Vagina (tissue), 2 donors: ENCODE measurements at regions not wholly inside any gene's neighbourhood (a gene's known extent, or its start where the extent isn't known, plus 50 kb on each side); places are given as distances from the start of the nearest gene placed in this dataset.

Source experiments
- DNase-seq, 2 donors: peaks; one replicate each; pipeline ENCODE4 v3.0.0-alpha.2; 2017; ENCODE audit errors: extremely low spot score in 2 of 2
- H3K27ac ChIP-seq: fragments of 200-600 bp; sonication (generic); one replicate; pipeline ENCODE4 v1.5.1; 2019
- H3K27me3 ChIP-seq: fragments of 200-600 bp; sonication (generic); one replicate; pipeline ENCODE4 v1.5.1; 2019
- H3K36me3 ChIP-seq, 2 donors: fragments of 200-600 bp; sonication (generic); one replicate each; pipeline ENCODE4 v1.5.1; 2017 to 2019
- H3K4me1 ChIP-seq: fragments of 200-600 bp; sonication (generic); one replicate; pipeline ENCODE4 v1.5.1; 2019
- H3K4me3 ChIP-seq, 2 donors: fragments of 200-600 bp; sonication (generic); 1 replicate in 1 of 2; 2 replicates in 1 of 2; pipeline ENCODE4 v1.5.1; 2016 to 2019
- H3K9me3 ChIP-seq: fragments of 200-600 bp; sonication (generic); one replicate; pipeline ENCODE4 v1.5.1; 2019
- CTCF ChIP-seq, 3 experiments: fragments of 450-650 bp in 2 of 3; fragments of 200-600 bp in 1 of 3; sonication (generic) in 1 of 3; IDR thresholded peaks; one replicate each; pipeline ENCODE4 v1.5.1; 2017 to 2019; ENCODE audit warnings: antibody characterized with exemption in 3 of 3, mild to moderate bottlenecking in 2 of 3, moderate library complexity in 2 of 3
- POLR2A ChIP-seq, 2 donors: fragments of 450-650 bp; IDR thresholded peaks; one replicate each; pipeline ENCODE4 v1.6.1; 2017; ENCODE audit warnings: antibody characterized with exemption in 2 of 2, mild to moderate bottlenecking in 2 of 2, moderate library complexity in 2 of 2
- POLR2AphosphoS5 ChIP-seq, 2 donors: sonication (generic); formaldehyde crosslinking; IDR thresholded peaks; one replicate each; pipeline ENCODE4 v1.9.0; 2017; ENCODE audit warnings: antibody characterized with exemption in 2 of 2, mild to moderate bottlenecking in 2 of 2, low read depth in 1 of 2; ENCODE audit not compliant: insufficient read depth in 1 of 2
- intact Hi-C: fragments of 100-400 bp; cut with DNase I; formaldehyde crosslinking; loops from one replicate; pipeline ENCODE4 v1.15.1; 2023

GRCh38 chr9:95370064-95370463 is 52.6 kb upstream of the FANCC start:
- peak in 1 of 2 donors; percentile 25 for DNase-seq
- TF ChIP-seq CTCF (IDR thresholded peaks at IDR 0.05) = no peak
- no peak for TF ChIP-seq POLR2A (IDR thresholded peaks at IDR 0.05)
- TF ChIP-seq POLR2AphosphoS5 (IDR thresholded peaks at IDR 0.05; ENCODE audit: insufficient read depth in 1 of 2, low read depth in 1 of 2) = no peak
- intact Hi-C loops = no loop called here
- Histone ChIP-seq H3K36me3 (no peaks in the 10 kb centered on the region), H3K9me3 (no peaks in the 10 kb centered on the region), H3K27me3 (no peaks in the 10 kb centered on the region), H3K27ac (no peak overlapping the region), H3K4me1 (no peaks in the 10 kb centered on the region), H3K4me3 (no peak overlapping the region)

- TF ChIP-seq POLR2AphosphoS5 (IDR thresholded peaks at IDR 0.05; ENCODE audit: insufficient read depth in 1 of 2, low read depth in 1 of 2) = no peak
- TF ChIP-seq POLR2A (IDR thresholded peaks at IDR 0.05) = no peak
- no peak for TF ChIP-seq CTCF (IDR thresholded peaks at IDR 0.05)
- Histone ChIP-seq H3K4me3 (no peak overlapping the region), H3K4me1 (no peaks in the 10 kb centered on the region), H3K27ac (no peak overlapping the region), H3K9me3 (no peaks in the 10 kb centered on the region), H3K27me3 (no peaks in the 10 kb centered on the region), H3K36me3 (no peaks in the 10 kb centered on the region)
- intact Hi-C loops = no loop called here
- DNase-seq = no peak
Measured at GRCh38 chr9:95368377-95369160, 51.1 kb upstream of the FANCC start.
